WTC11 (cell line): ENCODE measurements at regions not wholly inside any gene's neighbourhood (a gene's known extent, or its start where the extent isn't known, plus 50 kb on each side); places are given as distances from the start of the nearest gene placed in this dataset.

Experiments used
- ATAC-seq: fragments of 200-7000 bp; cut with Tn5 transposase; 2 replicates; pipeline ENCODE4 v1.10.0; 2021; ENCODE audit warnings: mild to moderate bottlenecking, moderate library complexity
- CTCF ChIA-PET: fragments of 300-600 bp; sonication (Branson Sonifier 250); formaldehyde crosslinking; loops from one replicate; lab custom pipeline; 2021; ENCODE audit warnings: antibody characterized with exemption; lab: Charles Lee
- POLR2A ChIA-PET: fragments of 350-600 bp; sonication (Branson Sonifier 250); formaldehyde crosslinking; loops from one replicate; lab custom pipeline; 2021; ENCODE audit warnings: antibody characterized with exemption; lab: Charles Lee
- DNase-seq: peaks from one replicate; pipeline ENCODE4 v3.0.0; 2021; ENCODE audit warnings: low spot score
- H3K27ac Mint-ChIP-seq: 2 replicates; pipeline ENCODE4 v1.8.0; 2021; ENCODE audit warnings: mixed read lengths
- H3K27me3 Mint-ChIP-seq: 2 replicates; pipeline ENCODE4 v1.8.0; 2021; ENCODE audit warnings: low read depth, mild to moderate bottlenecking, moderate library complexity, mixed read lengths
- H3K36me3 Mint-ChIP-seq: 2 replicates; pipeline ENCODE4 v1.8.0; 2021; ENCODE audit warnings: mixed read lengths
- H3K4me1 Mint-ChIP-seq: 2 replicates; pipeline ENCODE4 v1.8.0; 2022; ENCODE audit warnings: mixed read lengths
- H3K4me3 Mint-ChIP-seq: 2 replicates; pipeline ENCODE4 v1.8.0; 2021; ENCODE audit warnings: mild to moderate bottlenecking, moderate library complexity, mixed read lengths
- H3K9me3 Mint-ChIP-seq: 2 replicates; pipeline ENCODE4 v1.8.0; 2021; ENCODE audit warnings: mixed read lengths
- CREB1 ChIP-seq: sonication (generic); formaldehyde crosslinking; IDR thresholded peaks from 2 replicates; pipeline ENCODE4 v1.8.0; 2023; ENCODE audit warnings: mild to moderate bottlenecking, missing genetic modification reagents
- ETV6 ChIP-seq: sonication (generic); formaldehyde crosslinking; IDR thresholded peaks from 2 replicates; pipeline ENCODE4 v1.8.1; 2022; ENCODE audit warnings: mild to moderate bottlenecking, missing genetic modification reagents
- FOXK1 ChIP-seq: sonication (generic); formaldehyde crosslinking; IDR thresholded peaks from 2 replicates; pipeline ENCODE4 v1.8.0; 2022; ENCODE audit warnings: mild to moderate bottlenecking, moderate library complexity, missing genetic modification reagents
- GABPB1 ChIP-seq: sonication (generic); formaldehyde crosslinking; IDR thresholded peaks from 2 replicates; pipeline ENCODE4 v1.8.1; 2023; ENCODE audit warnings: mild to moderate bottlenecking, missing genetic modification reagents
- GRHL2 ChIP-seq: fragments of 250-450 bp; sonication (Bioruptor Pico); IDR thresholded peaks from 2 replicates; pipeline ENCODE4 v1.8.0; 2022; ENCODE audit warnings: mild to moderate bottlenecking, moderate library complexity; ENCODE audit not compliant: insufficient replicate concordance, severe bottlenecking
- GTF2I ChIP-seq: fragments of 250-450 bp; sonication (Bioruptor Pico); conservative IDR thresholded peaks from 2 replicates; pipeline ENCODE4 v1.4.0; 2021; ENCODE audit warnings: mild to moderate bottlenecking
- IRF2 ChIP-seq: sonication (generic); formaldehyde crosslinking; IDR thresholded peaks from 2 replicates; pipeline ENCODE4 v1.8.0; 2022; ENCODE audit warnings: low read depth, missing genetic modification reagents, borderline replicate concordance
- JAZF1 ChIP-seq: fragments of 250-450 bp; sonication (Bioruptor Pico); IDR thresholded peaks from 2 replicates; pipeline ENCODE4 v1.9.0; 2021; ENCODE audit warnings: moderate library complexity, mild to moderate bottlenecking, inconsistent platforms
- NFE2L1 ChIP-seq: sonication (generic); formaldehyde crosslinking; IDR thresholded peaks from 2 replicates; pipeline ENCODE4 v1.8.1; 2023; ENCODE audit warnings: missing genetic modification reagents
- NR1H2 ChIP-seq: sonication (generic); formaldehyde crosslinking; IDR thresholded peaks from 2 replicates; pipeline ENCODE4 v1.9.0; 2021; ENCODE audit warnings: mild to moderate bottlenecking, moderate library complexity, missing genetic modification reagents
- ZNF219 ChIP-seq: sonication (generic); formaldehyde crosslinking; IDR thresholded peaks from 2 replicates; pipeline ENCODE4 v1.8.0; 2023; ENCODE audit warnings: missing genetic modification reagents, mild to moderate bottlenecking, borderline replicate concordance
- ZNF232 ChIP-seq: sonication (generic); formaldehyde crosslinking; IDR thresholded peaks from 2 replicates; pipeline ENCODE4 v1.8.0; 2022; ENCODE audit warnings: mild to moderate bottlenecking, missing genetic modification reagents
- ZNF423 ChIP-seq: fragments of 250-450 bp; sonication (Bioruptor Pico); IDR thresholded peaks from 2 replicates; pipeline ENCODE4 v2.1.2; 2022; ENCODE audit warnings: mild to moderate bottlenecking, moderate library complexity
- TF ChIP-seq, protein P1 (sequence below): sonication (generic); formaldehyde crosslinking; IDR thresholded peaks from 2 replicates; pipeline ENCODE4 v1.8.0; 2022; ENCODE audit warnings: missing genetic modification reagents
- TF ChIP-seq, protein P2 (sequence below): sonication (generic); formaldehyde crosslinking; IDR thresholded peaks from 2 replicates; pipeline ENCODE4 v1.8.0; 2023; ENCODE audit warnings: missing genetic modification reagents, mild to moderate bottlenecking, borderline replicate concordance
- TF ChIP-seq, protein P3 (sequence below): sonication (generic); formaldehyde crosslinking; IDR thresholded peaks from 2 replicates; pipeline ENCODE4 v1.8.1; 2022; ENCODE audit warnings: mild to moderate bottlenecking, missing genetic modification reagents, moderate library complexity, borderline replicate concordance
- TF ChIP-seq, protein P4 (sequence below): sonication (generic); formaldehyde crosslinking; conservative IDR thresholded peaks from 2 replicates; pipeline ENCODE4 v1.8.1; 2022; ENCODE audit warnings: mild to moderate bottlenecking, missing genetic modification reagents
- TF ChIP-seq, protein P5 (sequence below): sonication (generic); formaldehyde crosslinking; IDR thresholded peaks from 2 replicates; pipeline ENCODE4 v1.8.0; 2022; ENCODE audit warnings: mild to moderate bottlenecking, missing genetic modification reagents
- TF ChIP-seq, protein P6 (sequence below): fragments of 250-450 bp; sonication (Bioruptor Pico); IDR thresholded peaks from 2 replicates; pipeline ENCODE4 v1.8.0; 2021; ENCODE audit warnings: mild to moderate bottlenecking
- TF ChIP-seq, protein P7 (sequence below): sonication (generic); formaldehyde crosslinking; IDR thresholded peaks from 2 replicates; pipeline ENCODE4 v1.8.1; 2023; ENCODE audit warnings: mild to moderate bottlenecking, moderate library complexity, missing genetic modification reagents

DNA sequence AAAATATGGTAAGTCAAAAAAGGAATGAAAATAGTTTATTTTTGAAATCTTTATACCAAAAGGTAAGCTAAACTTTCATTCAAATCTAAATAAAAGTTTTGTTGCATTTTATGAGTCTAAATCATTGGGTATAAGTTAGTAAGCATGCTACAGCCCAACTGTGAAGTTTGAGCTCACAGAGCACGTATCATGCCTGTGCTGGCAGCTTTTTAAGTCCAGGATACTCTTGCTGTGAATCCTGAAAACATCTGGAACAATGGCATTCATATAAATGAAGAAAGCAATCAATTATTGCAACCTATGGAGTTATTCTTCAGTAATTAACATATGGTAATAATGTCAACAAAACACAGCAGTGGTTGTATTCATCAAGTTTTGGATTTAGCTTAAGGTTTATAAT lies 656.9 kb downstream of the RFPL4B start:
- CTCF ChIA-PET, result no interaction called here
- no peak for ATAC-seq
- no peak overlapping the region for H3K4me3 Mint-ChIP-seq
- no peak for DNase-seq
- TF ChIP-seq GABPB1 (no peak), ZNF423 (no peak), ETV6 (no peak), GTF2I (CRISPR knock-in tag) (no peak), NFE2L1 (CRISPR knock-in tag) (no peak), ZNF232 (CRISPR knock-in tag) (no peak), IRF2 (CRISPR knock-in tag) (no peak), JAZF1 (CRISPR knock-in tag) (no peak), ZNF219 (CRISPR knock-in tag) (no peak), CREB1 (no peak), GRHL2 (no peak), FOXK1 (no peak), NR1H2 (CRISPR knock-in tag) (no peak)
- TF ChIP-seq, protein P1, sequence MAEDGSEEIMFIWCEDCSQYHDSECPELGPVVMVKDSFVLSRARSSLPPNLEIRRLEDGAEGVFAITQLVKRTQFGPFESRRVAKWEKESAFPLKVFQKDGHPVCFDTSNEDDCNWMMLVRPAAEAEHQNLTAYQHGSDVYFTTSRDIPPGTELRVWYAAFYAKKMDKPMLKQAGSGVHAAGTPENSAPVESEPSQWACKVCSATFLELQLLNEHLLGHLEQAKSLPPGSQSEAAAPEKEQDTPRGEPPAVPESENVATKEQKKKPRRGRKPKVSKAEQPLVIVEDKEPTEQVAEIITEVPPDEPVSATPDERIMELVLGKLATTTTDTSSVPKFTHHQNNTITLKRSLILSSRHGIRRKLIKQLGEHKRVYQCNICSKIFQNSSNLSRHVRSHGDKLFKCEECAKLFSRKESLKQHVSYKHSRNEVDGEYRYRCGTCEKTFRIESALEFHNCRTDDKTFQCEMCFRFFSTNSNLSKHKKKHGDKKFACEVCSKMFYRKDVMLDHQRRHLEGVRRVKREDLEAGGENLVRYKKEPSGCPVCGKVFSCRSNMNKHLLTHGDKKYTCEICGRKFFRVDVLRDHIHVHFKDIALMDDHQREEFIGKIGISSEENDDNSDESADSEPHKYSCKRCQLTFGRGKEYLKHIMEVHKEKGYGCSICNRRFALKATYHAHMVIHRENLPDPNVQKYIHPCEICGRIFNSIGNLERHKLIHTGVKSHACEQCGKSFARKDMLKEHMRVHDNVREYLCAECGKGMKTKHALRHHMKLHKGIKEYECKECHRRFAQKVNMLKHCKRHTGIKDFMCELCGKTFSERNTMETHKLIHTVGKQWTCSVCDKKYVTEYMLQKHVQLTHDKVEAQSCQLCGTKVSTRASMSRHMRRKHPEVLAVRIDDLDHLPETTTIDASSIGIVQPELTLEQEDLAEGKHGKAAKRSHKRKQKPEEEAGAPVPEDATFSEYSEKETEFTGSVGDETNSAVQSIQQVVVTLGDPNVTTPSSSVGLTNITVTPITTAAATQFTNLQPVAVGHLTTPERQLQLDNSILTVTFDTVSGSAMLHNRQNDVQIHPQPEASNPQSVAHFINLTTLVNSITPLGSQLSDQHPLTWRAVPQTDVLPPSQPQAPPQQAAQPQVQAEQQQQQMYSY (CRISPR knock-in tag), result no peak
- TF ChIP-seq, protein P2, sequence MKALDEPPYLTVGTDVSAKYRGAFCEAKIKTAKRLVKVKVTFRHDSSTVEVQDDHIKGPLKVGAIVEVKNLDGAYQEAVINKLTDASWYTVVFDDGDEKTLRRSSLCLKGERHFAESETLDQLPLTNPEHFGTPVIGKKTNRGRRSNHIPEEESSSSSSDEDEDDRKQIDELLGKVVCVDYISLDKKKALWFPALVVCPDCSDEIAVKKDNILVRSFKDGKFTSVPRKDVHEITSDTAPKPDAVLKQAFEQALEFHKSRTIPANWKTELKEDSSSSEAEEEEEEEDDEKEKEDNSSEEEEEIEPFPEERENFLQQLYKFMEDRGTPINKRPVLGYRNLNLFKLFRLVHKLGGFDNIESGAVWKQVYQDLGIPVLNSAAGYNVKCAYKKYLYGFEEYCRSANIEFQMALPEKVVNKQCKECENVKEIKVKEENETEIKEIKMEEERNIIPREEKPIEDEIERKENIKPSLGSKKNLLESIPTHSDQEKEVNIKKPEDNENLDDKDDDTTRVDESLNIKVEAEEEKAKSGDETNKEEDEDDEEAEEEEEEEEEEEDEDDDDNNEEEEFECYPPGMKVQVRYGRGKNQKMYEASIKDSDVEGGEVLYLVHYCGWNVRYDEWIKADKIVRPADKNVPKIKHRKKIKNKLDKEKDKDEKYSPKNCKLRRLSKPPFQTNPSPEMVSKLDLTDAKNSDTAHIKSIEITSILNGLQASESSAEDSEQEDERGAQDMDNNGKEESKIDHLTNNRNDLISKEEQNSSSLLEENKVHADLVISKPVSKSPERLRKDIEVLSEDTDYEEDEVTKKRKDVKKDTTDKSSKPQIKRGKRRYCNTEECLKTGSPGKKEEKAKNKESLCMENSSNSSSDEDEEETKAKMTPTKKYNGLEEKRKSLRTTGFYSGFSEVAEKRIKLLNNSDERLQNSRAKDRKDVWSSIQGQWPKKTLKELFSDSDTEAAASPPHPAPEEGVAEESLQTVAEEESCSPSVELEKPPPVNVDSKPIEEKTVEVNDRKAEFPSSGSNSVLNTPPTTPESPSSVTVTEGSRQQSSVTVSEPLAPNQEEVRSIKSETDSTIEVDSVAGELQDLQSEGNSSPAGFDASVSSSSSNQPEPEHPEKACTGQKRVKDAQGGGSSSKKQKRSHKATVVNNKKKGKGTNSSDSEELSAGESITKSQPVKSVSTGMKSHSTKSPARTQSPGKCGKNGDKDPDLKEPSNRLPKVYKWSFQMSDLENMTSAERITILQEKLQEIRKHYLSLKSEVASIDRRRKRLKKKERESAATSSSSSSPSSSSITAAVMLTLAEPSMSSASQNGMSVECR (CRISPR knock-in tag), result no peak
- TF ChIP-seq, protein P3, sequence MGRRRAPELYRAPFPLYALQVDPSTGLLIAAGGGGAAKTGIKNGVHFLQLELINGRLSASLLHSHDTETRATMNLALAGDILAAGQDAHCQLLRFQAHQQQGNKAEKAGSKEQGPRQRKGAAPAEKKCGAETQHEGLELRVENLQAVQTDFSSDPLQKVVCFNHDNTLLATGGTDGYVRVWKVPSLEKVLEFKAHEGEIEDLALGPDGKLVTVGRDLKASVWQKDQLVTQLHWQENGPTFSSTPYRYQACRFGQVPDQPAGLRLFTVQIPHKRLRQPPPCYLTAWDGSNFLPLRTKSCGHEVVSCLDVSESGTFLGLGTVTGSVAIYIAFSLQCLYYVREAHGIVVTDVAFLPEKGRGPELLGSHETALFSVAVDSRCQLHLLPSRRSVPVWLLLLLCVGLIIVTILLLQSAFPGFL, result no peak
- TF ChIP-seq, protein P4, sequence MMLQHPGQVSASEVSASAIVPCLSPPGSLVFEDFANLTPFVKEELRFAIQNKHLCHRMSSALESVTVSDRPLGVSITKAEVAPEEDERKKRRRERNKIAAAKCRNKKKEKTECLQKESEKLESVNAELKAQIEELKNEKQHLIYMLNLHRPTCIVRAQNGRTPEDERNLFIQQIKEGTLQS (CRISPR knock-in tag), result no peak
- TF ChIP-seq, protein P5, sequence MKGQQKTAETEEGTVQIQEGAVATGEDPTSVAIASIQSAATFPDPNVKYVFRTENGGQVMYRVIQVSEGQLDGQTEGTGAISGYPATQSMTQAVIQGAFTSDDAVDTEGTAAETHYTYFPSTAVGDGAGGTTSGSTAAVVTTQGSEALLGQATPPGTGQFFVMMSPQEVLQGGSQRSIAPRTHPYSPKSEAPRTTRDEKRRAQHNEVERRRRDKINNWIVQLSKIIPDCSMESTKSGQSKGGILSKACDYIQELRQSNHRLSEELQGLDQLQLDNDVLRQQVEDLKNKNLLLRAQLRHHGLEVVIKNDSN (CRISPR knock-in tag), result no peak
- TF ChIP-seq, protein P6, sequence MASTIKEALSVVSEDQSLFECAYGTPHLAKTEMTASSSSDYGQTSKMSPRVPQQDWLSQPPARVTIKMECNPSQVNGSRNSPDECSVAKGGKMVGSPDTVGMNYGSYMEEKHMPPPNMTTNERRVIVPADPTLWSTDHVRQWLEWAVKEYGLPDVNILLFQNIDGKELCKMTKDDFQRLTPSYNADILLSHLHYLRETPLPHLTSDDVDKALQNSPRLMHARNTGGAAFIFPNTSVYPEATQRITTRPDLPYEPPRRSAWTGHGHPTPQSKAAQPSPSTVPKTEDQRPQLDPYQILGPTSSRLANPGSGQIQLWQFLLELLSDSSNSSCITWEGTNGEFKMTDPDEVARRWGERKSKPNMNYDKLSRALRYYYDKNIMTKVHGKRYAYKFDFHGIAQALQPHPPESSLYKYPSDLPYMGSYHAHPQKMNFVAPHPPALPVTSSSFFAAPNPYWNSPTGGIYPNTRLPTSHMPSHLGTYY (CRISPR knock-in tag), result no peak
- TF ChIP-seq, protein P7, sequence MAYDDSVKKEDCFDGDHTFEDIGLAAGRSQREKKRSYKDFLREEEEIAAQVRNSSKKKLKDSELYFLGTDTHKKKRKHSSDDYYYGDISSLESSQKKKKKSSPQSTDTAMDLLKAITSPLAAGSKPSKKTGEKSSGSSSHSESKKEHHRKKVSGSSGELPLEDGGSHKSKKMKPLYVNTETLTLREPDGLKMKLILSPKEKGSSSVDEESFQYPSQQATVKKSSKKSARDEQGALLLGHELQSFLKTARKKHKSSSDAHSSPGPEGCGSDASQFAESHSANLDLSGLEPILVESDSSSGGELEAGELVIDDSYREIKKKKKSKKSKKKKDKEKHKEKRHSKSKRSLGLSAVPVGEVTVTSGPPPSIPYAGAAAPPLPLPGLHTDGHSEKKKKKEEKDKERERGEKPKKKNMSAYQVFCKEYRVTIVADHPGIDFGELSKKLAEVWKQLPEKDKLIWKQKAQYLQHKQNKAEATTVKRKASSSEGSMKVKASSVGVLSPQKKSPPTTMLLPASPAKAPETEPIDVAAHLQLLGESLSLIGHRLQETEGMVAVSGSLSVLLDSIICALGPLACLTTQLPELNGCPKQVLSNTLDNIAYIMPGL (CRISPR knock-in tag), result no peak
- H3K4me1 Mint-ChIP-seq, result peaks cover 20% of the 10 kb centered on the region
- no peaks in the 10 kb centered on the region for H3K9me3 Mint-ChIP-seq
- H3K36me3 Mint-ChIP-seq, result no peaks in the 10 kb centered on the region
- no peaks in the 10 kb centered on the region for H3K27me3 Mint-ChIP-seq
- POLR2A ChIA-PET, result no interaction called here
- H3K27ac Mint-ChIP-seq, result no peak overlapping the region
